ENCODE measurements at regions not wholly inside any gene's neighbourhood (a gene's known extent, or its start where the extent isn't known, plus 50 kb on each side); places are given as distances from the start of the nearest gene placed in this dataset.

DNA sequence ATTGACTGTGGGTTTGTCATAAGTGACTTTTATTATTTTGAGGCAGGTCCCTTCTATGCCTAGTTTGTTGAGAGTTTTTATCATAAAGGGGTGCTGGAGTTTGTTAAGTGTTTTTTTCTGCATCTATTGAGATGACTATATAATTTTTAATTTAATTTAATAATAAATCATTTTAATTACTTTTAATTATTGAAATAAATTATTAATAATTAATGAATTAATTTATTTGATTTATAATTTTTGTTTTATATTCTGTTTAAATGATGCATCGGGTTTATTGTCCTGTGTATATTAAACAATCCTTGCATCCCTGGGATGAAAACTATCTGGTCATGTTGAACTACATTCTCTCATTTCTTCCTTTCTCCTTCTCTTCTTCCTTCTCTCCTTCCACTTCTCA is 1352.2 kb upstream of the PRR20A start:
- TF ChIP-seq EZH2 (IDR thresholded peaks at IDR 0.05; ENCODE audit: insufficient read depth, low read length) = no peak
- TF ChIP-seq, protein P1, sequence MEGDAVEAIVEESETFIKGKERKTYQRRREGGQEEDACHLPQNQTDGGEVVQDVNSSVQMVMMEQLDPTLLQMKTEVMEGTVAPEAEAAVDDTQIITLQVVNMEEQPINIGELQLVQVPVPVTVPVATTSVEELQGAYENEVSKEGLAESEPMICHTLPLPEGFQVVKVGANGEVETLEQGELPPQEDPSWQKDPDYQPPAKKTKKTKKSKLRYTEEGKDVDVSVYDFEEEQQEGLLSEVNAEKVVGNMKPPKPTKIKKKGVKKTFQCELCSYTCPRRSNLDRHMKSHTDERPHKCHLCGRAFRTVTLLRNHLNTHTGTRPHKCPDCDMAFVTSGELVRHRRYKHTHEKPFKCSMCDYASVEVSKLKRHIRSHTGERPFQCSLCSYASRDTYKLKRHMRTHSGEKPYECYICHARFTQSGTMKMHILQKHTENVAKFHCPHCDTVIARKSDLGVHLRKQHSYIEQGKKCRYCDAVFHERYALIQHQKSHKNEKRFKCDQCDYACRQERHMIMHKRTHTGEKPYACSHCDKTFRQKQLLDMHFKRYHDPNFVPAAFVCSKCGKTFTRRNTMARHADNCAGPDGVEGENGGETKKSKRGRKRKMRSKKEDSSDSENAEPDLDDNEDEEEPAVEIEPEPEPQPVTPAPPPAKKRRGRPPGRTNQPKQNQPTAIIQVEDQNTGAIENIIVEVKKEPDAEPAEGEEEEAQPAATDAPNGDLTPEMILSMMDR (IDR thresholded peaks at IDR 0.05; ENCODE audit: insufficient read depth, low read depth, low read length) = no peak

Data from astrocyte (in vitro differentiated cells and primary cell).